ENCODE measurements at regions not wholly inside any gene's neighbourhood (a gene's known extent, or its start where the extent isn't known, plus 50 kb on each side); places are given as distances from the start of the nearest gene placed in this dataset.
A peak's percentile ranks its signal among the peaks of the same experiment; 100 is the strongest.

DNA sequence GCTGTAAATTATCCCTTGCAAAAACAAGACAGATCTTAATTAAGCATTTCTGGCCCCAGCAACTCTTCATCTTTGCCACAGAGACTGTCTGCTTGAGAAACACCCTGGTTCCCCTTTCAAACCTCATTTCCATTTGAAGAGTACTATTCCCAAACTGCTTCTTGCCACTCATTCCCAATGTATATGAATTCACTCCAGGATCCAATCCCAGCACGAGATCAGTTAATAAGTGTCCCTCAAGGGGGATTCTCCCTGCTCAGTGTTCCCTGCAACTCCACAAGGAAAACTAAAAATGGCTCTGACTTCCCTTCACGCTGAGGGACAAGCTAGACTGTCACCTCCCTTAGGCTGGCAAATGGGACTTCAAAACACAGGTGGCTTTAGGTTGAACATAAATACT lies 173.2 kb downstream of the SIPA1L2 start:
- TF ChIP-seq, protein P1, sequence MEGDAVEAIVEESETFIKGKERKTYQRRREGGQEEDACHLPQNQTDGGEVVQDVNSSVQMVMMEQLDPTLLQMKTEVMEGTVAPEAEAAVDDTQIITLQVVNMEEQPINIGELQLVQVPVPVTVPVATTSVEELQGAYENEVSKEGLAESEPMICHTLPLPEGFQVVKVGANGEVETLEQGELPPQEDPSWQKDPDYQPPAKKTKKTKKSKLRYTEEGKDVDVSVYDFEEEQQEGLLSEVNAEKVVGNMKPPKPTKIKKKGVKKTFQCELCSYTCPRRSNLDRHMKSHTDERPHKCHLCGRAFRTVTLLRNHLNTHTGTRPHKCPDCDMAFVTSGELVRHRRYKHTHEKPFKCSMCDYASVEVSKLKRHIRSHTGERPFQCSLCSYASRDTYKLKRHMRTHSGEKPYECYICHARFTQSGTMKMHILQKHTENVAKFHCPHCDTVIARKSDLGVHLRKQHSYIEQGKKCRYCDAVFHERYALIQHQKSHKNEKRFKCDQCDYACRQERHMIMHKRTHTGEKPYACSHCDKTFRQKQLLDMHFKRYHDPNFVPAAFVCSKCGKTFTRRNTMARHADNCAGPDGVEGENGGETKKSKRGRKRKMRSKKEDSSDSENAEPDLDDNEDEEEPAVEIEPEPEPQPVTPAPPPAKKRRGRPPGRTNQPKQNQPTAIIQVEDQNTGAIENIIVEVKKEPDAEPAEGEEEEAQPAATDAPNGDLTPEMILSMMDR (IDR thresholded peaks at IDR 0.05; ENCODE audit: low read depth, low read length), result no peak
- no peak for DNase-seq (ENCODE audit: low read depth in 1 of 2, low spot score in 1 of 2)
- no peaks in the 10 kb centered on the region for H3K9me3 ChIP-seq (ENCODE audit: low read depth)
- peak overlapping the region; percentile 38 for H3K27ac ChIP-seq
- no peaks in the 10 kb centered on the region for H3K27me3 ChIP-seq
- H3K36me3 ChIP-seq, result peaks cover 5% of the 10 kb centered on the region
- H3K4me1 ChIP-seq (ENCODE audit: low read depth), result peaks cover 11% of the 10 kb centered on the region
- H3K4me3 ChIP-seq, result no peak overlapping the region

DNA sequence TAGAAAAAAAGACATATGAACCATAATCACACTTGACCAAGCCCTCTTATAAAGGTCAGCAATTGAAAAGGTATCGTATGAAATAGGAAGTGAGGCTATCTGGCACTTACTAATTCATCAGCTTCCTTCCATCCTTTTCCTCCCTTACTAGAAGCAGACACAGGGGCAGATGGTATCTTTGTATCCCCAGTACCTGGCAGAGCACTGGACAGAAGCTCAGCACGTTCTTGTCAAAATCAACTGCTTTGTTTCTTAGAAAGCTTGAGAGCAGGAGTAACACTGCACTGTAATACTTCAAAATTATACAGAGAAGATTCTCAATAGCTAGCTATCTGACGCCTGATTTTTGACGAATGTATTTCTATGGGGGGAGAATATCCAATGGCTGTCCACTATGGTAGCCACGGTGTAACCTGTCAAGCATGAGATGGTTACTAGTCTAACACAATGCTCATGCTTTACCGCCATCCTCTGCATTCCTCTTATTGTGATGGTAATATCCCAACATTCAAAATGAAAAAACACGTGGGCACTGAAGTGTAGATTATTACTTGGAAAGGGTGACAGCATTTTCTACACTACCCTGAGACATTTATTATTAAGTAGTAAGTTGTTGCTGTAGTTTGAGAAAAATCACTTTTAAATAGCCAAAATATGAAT lies 175.6 kb downstream of the SIPA1L2 start:
- TF ChIP-seq, protein P1 (IDR thresholded peaks at IDR 0.05; ENCODE audit: low read depth, low read length), result no peak
- no peaks in the 10 kb centered on the region for H3K9me3 ChIP-seq (ENCODE audit: low read depth)
- H3K27ac ChIP-seq, result no peak overlapping the region

DNA sequence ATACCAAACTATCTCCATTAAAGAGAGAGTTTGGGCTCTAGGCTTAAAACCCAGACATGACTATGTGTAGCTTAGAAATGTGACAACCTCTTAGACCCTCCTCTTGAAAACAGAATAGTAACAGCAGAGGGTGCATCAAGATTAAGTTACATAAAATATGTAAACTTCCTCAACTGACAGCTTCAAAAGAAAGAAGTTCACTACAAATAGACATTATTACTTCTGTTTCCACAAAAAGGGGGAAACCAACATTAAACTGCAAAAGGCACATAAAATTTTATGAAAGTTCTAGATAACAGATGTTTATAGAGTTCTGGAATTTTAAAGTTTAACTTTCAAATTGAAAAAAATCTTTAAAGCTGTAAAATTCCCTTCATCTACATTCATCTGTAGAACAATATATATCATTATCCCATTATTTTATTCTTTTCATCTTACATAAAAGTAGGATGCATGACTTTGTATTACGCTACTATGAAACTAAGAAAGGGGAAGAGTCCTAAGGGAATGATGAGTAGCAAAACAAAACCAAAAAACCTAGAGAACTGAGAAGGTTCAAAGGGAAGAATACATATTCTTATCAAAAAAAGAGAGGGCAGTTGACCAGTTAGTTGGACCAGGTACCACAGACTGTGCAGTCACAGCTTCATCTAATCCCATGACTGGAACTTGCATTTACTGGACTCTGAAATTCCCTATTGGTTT lies 177.0 kb downstream of the SIPA1L2 start:
- peaks cover 5% of the 10 kb centered on the region for H3K36me3 ChIP-seq
- no peak for DNase-seq (ENCODE audit: low read depth in 1 of 2, low spot score in 1 of 2)

More for the DNA sequence above, 175.6 kb downstream of the SIPA1L2 start:
- peaks cover 11% of the 10 kb centered on the region for H3K4me1 ChIP-seq (ENCODE audit: low read depth)
- peaks cover 5% of the 10 kb centered on the region for H3K36me3 ChIP-seq
- H3K4me3 ChIP-seq, result no peak overlapping the region
- no peak for DNase-seq (ENCODE audit: low read depth in 1 of 2, low spot score in 1 of 2)
- no peaks in the 10 kb centered on the region for H3K27me3 ChIP-seq

DNA sequence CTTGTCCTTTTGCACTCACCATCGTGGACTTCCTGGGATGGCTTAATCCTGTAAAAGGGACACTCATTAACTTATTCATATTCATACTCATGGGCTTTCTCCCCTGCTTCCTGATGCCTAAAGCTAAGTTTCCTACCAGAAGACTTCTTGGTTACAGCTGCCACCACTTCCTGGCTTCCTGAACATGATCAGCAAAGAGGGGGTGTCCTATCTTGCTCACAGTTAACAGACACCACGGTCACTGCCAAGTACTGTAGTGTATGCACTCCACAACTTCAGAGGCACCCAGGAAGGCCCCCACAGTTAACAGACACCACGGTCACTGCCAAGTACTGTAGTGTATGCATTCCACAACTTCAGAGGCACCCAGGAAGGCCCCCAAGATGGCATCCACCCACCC lies 177.8 kb downstream of the SIPA1L2 start:
- H3K27ac ChIP-seq, result no peak overlapping the region
- DNase-seq (ENCODE audit: low read depth in 1 of 2, low spot score in 1 of 2), result no peak
- H3K9me3 ChIP-seq (ENCODE audit: low read depth), result no peaks in the 10 kb centered on the region
- peaks cover 5% of the 10 kb centered on the region for H3K36me3 ChIP-seq
- peaks cover 8% of the 10 kb centered on the region for H3K4me1 ChIP-seq (ENCODE audit: low read depth)
- no peak overlapping the region for H3K4me3 ChIP-seq
- TF ChIP-seq, protein P1 (IDR thresholded peaks at IDR 0.05; ENCODE audit: low read depth, low read length), result no peak
- H3K27me3 ChIP-seq, result no peaks in the 10 kb centered on the region

More for the DNA sequence above, 177.0 kb downstream of the SIPA1L2 start:
- no peak overlapping the region for H3K4me3 ChIP-seq
- no peak overlapping the region for H3K27ac ChIP-seq
- H3K27me3 ChIP-seq, result no peaks in the 10 kb centered on the region
- TF ChIP-seq, protein P1 (IDR thresholded peaks at IDR 0.05; ENCODE audit: low read depth, low read length), result no peak
- H3K9me3 ChIP-seq (ENCODE audit: low read depth), result no peaks in the 10 kb centered on the region
- H3K4me1 ChIP-seq (ENCODE audit: low read depth), result peaks cover 11% of the 10 kb centered on the region

DNA sequence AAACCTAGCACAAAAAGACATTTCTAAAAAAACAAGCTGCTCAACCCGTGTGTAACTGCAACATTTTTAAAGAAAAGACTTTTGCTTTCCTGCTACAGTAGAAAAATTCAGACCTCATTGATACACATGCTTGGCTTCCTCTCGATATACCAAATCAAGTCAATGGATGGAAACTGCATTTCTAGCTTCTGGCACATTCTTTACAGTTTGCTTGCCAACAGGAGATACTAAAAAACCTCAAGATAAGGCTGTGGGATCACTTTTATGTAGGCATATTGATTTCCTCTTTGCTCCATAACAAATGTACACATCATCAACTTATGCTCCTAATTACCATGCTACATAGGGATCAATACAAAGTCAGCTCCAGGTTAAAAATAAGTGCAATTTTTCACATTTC lies 178.4 kb downstream of the SIPA1L2 start:
- Histone ChIP-seq H3K27ac (no peak overlapping the region), H3K36me3 (peaks cover 5% of the 10 kb centered on the region), H3K9me3 (ENCODE audit: low read depth) (no peaks in the 10 kb centered on the region), H3K27me3 (no peaks in the 10 kb centered on the region), H3K4me1 (ENCODE audit: low read depth) (peaks cover 2% of the 10 kb centered on the region), H3K4me3 (no peak overlapping the region)
- TF ChIP-seq, protein P1 (IDR thresholded peaks at IDR 0.05; ENCODE audit: low read depth, low read length), result no peak
- no peak for DNase-seq (ENCODE audit: low read depth in 1 of 2, low spot score in 1 of 2)

All from cardiac muscle cell (in vitro differentiated cells and primary cell).